HG02571 (cell line): ENCODE measurements at regions not wholly inside any gene's neighbourhood (a gene's known extent, or its start where the extent isn't known, plus 50 kb on each side); places are given as distances from the start of the nearest gene placed in this dataset.

Experiments used
- ATAC-seq: cut with Tn5 transposase; IDR thresholded peaks from one replicate; pipeline ENCODE4 v1.9.1; 2021; ENCODE audit warnings: mild to moderate bottlenecking, moderate library complexity; ENCODE audit not compliant: unreplicated experiment

DNA sequence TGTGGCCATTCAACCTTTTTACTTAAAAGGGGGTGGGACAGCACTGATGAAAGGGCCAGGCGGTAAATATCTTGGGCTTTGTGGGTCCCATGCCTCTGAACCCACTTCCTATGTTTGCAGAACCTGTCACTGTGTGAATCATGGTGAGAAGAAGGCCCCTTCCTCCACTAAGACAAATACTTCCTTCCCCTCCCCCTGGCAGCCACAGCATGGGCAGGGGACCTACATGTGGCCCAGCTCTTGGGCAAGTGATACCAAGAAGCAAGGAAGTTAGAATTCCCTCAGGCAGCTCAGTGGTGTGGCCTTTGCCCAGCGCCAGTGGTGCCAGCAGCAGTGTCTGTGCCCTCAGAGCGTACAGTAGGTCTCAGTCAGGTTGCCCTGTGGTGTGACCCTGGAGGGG is 168.6 kb downstream of the TRIM33 start:
- no peak for ATAC-seq

GRCh38 chr1:114341856-114342255 is 169.1 kb downstream of the TRIM33 start:
- no peak for ATAC-seq

GRCh38 chr1:114341299-114341698 is 169.7 kb downstream of the TRIM33 start:
- no peak for ATAC-seq

DNA sequence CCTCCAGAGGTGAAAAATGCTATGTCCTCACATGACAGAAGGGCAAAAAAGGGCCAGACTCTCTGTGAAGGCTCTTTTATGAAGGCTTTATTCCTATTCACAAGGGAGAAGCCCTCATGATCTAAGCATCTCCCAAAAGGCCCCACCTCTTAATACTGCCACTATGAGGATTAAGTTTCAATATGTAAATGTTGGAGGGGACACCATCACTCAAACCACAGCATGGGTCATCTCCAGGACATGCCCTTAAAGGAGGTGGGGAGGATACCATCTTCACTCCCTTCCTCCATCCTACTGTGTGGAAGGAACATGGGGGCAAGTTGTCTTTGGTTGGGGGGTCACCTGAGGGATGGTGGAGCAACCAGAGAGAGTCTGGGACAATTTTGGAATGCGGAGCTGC is 170.1 kb downstream of the TRIM33 start:
- no peak for ATAC-seq

DNA sequence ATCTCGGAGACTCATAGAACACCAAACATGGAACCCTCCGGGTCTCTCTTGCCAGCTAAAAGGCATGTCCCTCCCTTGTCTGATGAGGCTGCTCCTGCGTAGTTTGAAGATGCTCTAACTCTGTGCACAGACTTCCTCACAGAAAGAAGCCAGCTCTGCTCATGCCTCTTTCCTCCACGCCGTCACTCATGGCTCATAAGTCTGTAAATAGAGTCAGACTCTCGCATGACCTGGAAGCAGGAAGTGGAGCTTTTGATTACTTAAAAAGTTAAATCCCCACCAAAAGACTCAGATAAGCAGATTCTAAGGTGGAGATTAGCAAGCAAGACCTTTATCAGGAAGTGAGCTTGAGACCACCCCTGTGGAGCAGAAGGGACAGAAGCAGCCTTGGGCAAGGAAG is 171.6 kb downstream of the TRIM33 start:
- ATAC-seq, result no peak

GRCh38 chr1:114338191-114338890 is 172.7 kb downstream of the TRIM33 start:
- ATAC-seq, result no peak

GRCh38 chr1:114337417-114337816 is 173.6 kb downstream of the TRIM33 start:
- ATAC-seq, result no peak

DNA sequence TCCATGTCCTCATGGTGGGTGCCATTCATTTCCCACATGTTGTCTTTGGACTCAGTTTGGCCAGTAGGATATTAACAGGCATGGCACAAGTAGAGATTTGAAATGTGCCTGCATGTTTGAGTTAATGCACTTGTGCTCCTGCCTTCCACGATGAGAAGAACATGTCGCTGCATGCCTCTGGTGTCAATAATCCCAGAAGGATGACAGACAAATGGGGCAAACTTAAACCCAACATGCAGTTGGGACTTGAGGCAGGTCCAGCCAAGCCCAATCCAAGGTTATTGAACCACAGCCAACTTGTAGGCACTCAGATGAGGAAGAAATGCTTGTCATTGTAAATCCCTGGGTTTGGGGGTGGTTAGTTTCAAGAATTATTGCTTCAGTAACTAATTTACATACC is 174.6 kb downstream of the TRIM33 start:
- ATAC-seq, result no peak

DNA sequence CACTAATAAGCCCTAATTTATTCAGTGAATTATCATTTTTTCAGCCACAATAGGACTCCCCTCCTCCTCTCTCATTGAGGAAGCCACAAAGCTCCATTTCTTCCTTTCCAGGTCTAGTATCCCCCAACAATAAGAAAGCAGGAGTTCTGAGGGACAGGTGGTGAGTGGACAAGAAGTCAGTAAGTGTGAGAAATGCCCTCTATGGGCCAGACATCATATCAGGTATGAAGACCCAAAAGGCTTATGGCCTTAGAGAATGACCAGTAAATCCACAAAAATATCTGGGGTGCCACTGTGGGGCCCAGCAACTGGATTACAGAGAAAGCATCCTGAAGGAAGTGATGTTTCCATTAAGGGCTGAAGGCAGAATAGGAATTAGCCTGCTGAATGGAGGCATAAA is 175.7 kb downstream of the TRIM33 start:
- ATAC-seq, result no peak

- no peak for ATAC-seq
These were observed 176.7 kb downstream of the TRIM33 start for GRCh38 chr1:114334297-114334696.

- no peak for ATAC-seq
These were observed 177.3 kb downstream of the TRIM33 start for GRCh38 chr1:114333690-114334089.

DNA sequence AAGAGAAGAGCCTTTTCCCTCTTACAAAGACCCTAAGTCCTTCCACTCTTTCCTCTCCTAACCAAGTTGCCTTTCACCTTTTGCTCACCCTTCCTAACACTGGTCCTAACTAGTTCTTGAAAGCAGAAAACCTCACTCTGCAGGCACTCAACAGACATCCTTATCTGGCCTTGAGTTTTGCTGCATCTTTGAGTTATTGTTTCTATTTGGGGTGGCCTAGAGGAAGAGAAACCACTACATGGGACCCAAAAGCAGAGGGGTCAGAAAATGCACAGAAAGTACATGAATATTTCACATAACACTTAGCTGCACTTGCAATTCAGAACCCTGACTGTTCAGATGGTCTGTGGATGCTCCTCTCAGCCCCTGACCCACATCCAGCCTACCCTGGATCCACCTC is 178.3 kb upstream of the SYT6 start:
- no peak for ATAC-seq

DNA sequence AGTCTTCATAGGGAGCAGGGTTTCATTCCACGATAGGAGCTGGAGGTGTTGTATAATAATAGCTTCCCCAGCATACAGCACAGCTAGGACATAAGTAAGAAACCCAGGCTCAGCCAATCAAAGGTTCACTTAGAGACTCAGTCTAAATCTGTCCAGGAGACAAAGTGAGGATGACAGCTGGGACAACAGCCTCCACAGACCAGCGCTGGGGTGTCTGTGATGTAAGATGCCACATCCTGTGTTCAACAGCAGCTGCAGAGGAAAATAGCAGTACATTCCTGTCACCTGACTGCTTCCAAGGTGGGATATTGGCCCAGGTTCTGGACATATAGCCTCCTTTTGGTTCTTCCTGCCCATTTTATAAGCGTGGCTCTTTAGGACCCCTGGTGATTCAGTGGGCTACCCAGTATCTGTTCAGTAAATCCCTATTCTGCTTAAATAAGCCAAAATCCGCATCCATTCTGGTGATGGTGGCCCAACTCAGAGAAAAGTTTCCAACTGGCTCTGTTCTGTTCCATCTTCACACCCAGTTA is 176.8 kb upstream of the SYT6 start:
- ATAC-seq, result no peak

DNA sequence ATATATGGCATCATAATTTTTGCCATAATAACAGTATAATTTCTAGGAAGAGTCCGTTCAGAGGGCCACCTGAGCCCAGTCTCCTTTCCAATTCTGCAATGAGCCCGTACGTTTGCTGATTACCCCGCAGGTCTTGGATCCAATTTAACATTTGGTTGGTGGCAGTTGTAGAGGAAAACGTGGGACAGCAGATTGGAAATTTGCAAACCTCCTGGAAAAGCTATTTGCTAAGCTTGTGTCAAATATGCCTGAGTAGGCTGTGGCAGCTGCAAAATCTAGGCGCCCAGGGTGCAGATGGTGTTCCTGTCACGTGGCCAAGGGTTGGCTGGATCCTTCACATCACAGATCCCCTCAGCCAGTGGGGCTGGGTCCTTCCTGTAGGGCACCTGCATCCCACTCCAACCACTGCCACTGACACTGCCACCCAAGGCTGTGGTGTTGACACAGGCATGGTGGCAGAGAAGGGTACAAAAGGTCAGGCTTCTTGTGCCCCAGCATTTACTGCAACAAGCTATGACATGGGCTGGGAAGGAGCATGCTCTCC is 174.8 kb upstream of the SYT6 start:
- ATAC-seq, result no peak

- no peak for ATAC-seq
These were observed 170.9 kb upstream of the SYT6 start for GRCh38 chr1:114324662-114324965.

GRCh38 chr1:114323959-114324661 is 170.4 kb upstream of the SYT6 start:
- no peak for ATAC-seq

- ATAC-seq, result no peak
These were observed 169.1 kb upstream of the SYT6 start for GRCh38 chr1:114322734-114323133.

DNA sequence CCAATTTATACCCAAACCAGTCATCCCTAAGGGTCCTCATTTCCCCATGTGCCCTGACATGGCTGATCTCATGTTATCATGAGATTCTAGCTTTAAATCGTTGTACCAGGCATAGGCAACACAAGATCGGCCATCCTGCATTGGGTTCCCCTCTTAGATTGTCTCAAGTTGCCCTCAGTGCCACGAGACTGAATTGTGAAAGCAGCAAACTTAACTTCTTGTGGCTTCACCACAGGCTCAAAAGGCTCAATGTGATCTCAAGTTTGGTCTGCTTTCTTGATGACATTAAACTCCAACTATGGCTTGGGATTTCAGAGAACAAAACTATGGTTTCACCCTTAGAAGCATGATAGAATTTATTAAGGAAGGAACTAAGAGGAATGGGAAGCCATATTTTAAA is 168.5 kb upstream of the SYT6 start:
- ATAC-seq, result no peak

DNA sequence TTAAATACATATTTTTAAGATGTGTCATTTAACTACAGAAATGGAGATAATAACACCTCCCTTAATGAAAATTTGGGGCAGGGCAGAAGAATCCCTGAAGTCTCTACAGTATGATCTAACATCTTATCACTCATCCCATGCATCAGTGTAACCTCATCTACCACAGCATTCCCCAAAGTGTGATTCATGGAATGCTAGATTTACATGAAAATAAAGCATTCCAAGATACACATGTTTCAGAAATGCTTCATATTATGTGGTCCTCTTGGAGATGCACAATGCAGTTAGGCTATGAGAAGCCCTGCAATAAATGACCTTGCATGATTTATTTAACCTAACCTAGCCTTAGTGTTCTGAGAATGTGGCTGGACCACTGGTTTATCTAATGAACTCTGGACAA is 166.9 kb upstream of the SYT6 start:
- ATAC-seq, result no peak

DNA sequence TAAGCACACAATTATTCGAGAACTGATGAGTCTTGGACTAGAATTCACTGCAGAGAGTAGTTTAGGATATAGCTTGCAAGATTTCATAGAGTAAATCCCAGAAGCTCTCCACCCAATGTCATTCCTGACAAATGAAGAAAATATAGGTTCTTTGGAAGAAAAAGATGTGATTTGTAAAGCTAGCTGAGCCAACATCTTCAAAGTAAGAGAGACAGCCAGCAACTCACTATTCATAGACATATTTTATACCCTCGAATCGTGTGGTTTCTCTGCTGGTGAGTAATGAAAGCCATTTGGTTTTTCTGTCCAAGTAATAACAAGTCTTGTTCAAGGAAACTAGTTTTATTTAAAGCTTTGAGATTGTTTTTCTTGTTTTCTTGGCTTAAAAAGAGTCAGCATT is 165.7 kb upstream of the SYT6 start:
- no peak for ATAC-seq

DNA sequence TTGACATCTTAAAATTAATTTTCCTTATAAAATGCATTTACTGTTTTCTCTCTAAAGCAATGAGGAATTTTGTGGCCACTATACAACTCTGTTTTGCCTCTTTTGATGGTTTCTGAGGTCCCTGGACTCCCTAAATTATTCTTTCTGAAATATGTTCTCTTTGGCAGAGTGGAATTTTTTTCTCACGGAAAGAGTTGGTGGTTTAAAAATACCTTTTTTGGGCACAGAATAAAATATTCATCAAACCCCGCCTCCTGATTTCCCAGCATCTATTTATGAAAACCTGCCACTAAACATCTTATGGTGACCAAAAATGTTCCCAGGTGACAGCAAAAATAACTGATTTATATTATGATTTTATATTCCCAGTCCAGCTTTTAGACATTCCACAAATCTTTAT is 165.3 kb upstream of the SYT6 start:
- ATAC-seq, result no peak

DNA sequence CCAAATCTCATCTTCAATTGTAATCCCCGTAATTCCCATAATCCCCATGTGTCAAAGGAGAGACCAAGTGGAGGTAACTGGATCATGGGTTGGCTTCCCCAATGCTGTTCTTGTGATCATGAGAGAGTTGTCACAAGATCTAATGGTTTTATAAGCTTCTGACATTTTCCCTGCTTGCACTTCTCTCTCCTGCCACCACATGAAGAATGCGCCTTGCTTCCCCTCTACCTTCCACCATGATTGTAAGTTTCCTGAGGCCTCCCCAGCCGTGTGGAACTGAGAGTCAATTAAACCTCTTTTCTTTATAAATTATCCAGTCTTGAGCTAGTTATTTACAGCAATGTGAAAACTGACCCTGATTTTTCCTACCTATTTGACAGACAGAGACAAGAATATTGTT is 162.5 kb upstream of the SYT6 start:
- no peak for ATAC-seq
